C4-2B (cell line): ENCODE measurements at regions not wholly inside any gene's neighbourhood (a gene's known extent, or its start where the extent isn't known, plus 50 kb on each side); places are given as distances from the start of the nearest gene placed in this dataset.
A peak's percentile ranks its signal among the peaks of the same experiment; 100 is the strongest.

Experiments
- H3K27ac ChIP-seq: fragments of 450-650 bp; 2 replicates; pipeline ENCODE4 v1.5.1; 2017
- CTCF ChIP-seq: fragments of 450-650 bp; conservative IDR thresholded peaks from 2 replicates; pipeline ENCODE4 v1.5.1; 2017; ENCODE audit warnings: mild to moderate bottlenecking
- ZFX ChIP-seq: fragments of 450-650 bp; IDR thresholded peaks from 2 replicates; pipeline ENCODE4 v1.6.1; 2017

- no peak overlapping the region for H3K27ac ChIP-seq
- TF ChIP-seq CTCF, result no peak
- TF ChIP-seq ZFX, result no peak
Observed at GRCh38 chr1:90650401-90650800, 66.7 kb downstream of the BARHL2 start.

GRCh38 chr1:90640325-90640724 lies 76.8 kb downstream of the BARHL2 start:
- H3K27ac ChIP-seq, result no peak overlapping the region
- TF ChIP-seq CTCF (no peak), ZFX (no peak)

DNA sequence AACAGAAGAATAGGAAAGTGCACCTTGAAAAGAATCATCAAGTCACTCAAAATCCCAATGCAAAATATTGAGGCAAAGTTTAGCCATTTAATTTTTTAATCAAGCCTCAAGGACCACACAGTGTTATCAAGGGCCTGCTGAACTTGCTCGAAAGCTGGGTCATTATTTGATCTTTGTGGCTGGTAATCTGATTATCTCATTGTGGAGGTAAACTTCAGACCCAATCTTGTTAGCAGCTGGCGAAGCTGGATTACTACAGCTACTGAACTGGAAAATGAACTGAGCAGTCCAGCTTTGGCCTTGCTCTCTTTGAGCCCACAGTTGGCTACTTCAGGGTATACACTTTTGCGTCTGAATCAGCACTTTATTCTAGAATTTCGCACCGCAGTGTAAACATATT lies 94.4 kb downstream of the BARHL2 start:
- H3K27ac ChIP-seq, result no peak overlapping the region
- TF ChIP-seq CTCF, result no peak
- no peak for TF ChIP-seq ZFX

- TF ChIP-seq CTCF (no peak), ZFX (no peak)
- H3K27ac ChIP-seq, result no peak overlapping the region
Observed at GRCh38 chr1:90621986-90622385, 95.1 kb downstream of the BARHL2 start.

DNA sequence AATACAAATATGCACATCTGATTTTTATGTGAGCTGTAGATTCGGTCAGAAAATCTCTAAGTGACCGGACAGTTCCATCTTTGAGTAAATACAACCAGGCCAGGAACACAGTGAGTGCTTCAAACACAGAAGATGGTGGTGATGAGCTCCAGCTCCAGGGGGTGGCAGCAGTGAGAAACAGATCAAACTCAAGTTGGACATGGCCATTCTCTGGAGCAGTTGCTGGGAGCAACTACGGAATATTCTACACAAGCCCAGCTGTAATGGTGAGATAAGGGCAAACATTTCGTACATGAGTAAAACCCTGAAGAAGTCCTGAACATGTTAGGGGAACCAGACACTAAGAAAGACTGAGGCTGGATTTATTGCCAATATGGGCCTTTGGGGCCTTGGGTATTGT lies 100.7 kb downstream of the BARHL2 start:
- TF ChIP-seq ZFX (no peak), CTCF (peak; percentile 59)

GRCh38 chr1:90614872-90615271 lies 102.2 kb downstream of the BARHL2 start:
- TF ChIP-seq ZFX, result no peak
- peak; percentile 45 for TF ChIP-seq CTCF

More for the DNA sequence above, 100.7 kb downstream of the BARHL2 start:
- H3K27ac ChIP-seq, result no peak overlapping the region

GRCh38 chr1:90613371-90613770 lies 103.7 kb downstream of the BARHL2 start:
- H3K27ac ChIP-seq, result no peak overlapping the region
- no peak for TF ChIP-seq ZFX
- TF ChIP-seq CTCF, result no peak

More at GRCh38 chr1:90614872-90615271, 102.2 kb downstream of the BARHL2 start:
- H3K27ac ChIP-seq, result no peak overlapping the region
